K562 (cell line): ENCODE measurements at regions not wholly inside any gene's neighbourhood (a gene's known extent, or its start where the extent isn't known, plus 50 kb on each side); places are given as distances from the start of the nearest gene placed in this dataset.

Source experiments
- ATAC-seq: fragments of 200-7000 bp; cut with Tn5 transposase; 3 replicates; pipeline ENCODE4 v1.9.1; 2020; ENCODE audit warnings: moderate library complexity
- BruUV-seq: library from RNA; stranded (reverse); fragments of 400-500 nt; replicated peaks from 2 replicates; lab custom pipeline; 2021; lab: Mats Ljungman, UMichigan
- CTCF ChIA-PET: fragments of 300-600 bp; formaldehyde crosslinking; extraction: SDS; loops from one replicate; lab custom pipeline; 2021; ENCODE audit warnings: low intra/inter-chr PET ratio; lab: Yijun Ruan, JAX
- POLR2A ChIA-PET: fragments of 300-600, 350-650 bp; sonication (Branson Sonifier 250); formaldehyde crosslinking; extraction: SDS; loops from one replicate; lab custom pipeline; 2021; ENCODE audit warnings: antibody characterized with exemption, inconsistent platforms; lab: Yijun Ruan, JAX
- DNase-seq, 4 experiments: peaks; one replicate each; pipeline versions ENCODE4 v3.0.0 to v3.0.0-alpha.2; 2011 to 2018; ENCODE audit warnings: low spot score in 3 of 4, mixed read lengths in 3 of 4; ENCODE audit errors: extremely low read depth in 1 of 4
- FAIRE-seq: peaks from 2 replicates; lab custom pipeline; 2011; peaks lifted over from hg19 to GRCh38; lab: Jason Lieb, UNC
- H2AFZ ChIP-seq: 2 replicates; pipeline ENCODE4 v1.6.0; 2011; ENCODE audit warnings: low read depth, low read length, control low read depth, inconsistent platforms
- H3K27ac ChIP-seq: fragments of 200-600 bp; 3 replicates; pipeline ENCODE4 v1.8.0; 2011; ENCODE audit warnings: low read depth, mild to moderate bottlenecking, control low read depth, inconsistent platforms, low read length, moderate library complexity, mixed read lengths; ENCODE audit errors: extremely low read depth
- H3K27me3 ChIP-seq, 2 experiments: fragments of 300-600 bp in 1 of 2; 2 replicates in 1 of 2; 3 replicates in 1 of 2; pipeline versions ENCODE4 v1.6.0 to v1.8.0; 2011; ENCODE audit warnings: inconsistent platforms in 2 of 2, low read length in 2 of 2, mild to moderate bottlenecking in 1 of 2, mixed read lengths in 1 of 2, moderate library complexity in 1 of 2; ENCODE audit not compliant: control insufficient read depth in 2 of 2, insufficient read depth in 2 of 2
- H3K36me3 ChIP-seq: fragments of 300-600 bp; 3 replicates; pipeline ENCODE4 v1.8.0; 2011; ENCODE audit warnings: mild to moderate bottlenecking, low read length, inconsistent platforms; ENCODE audit not compliant: control insufficient read depth, insufficient read depth
- H3K4me1 ChIP-seq, 2 experiments: fragments of 200-600 bp in 1 of 2; replicated peaks in 1 of 2; 2 replicates in 1 of 2; 3 replicates in 1 of 2; pipeline versions ENCODE4 v1.5.1 to v1.8.0; 2011; ENCODE audit warnings: inconsistent platforms in 2 of 2, low read length in 2 of 2, mild to moderate bottlenecking in 1 of 2, mixed read lengths in 1 of 2, moderate library complexity in 1 of 2; ENCODE audit not compliant: control insufficient read depth in 2 of 2, insufficient read depth in 2 of 2
- H3K4me2 ChIP-seq: 2 replicates; pipeline ENCODE4 v1.6.1; 2011; ENCODE audit warnings: low read length, control low read depth, inconsistent platforms, mixed read lengths; ENCODE audit not compliant: insufficient read depth
- H3K4me3 ChIP-seq: fragments of 200-600 bp; sonication (generic), shearing (Covaris generic); 2 replicates; pipeline ENCODE4 v1.5.1; 2016; ENCODE audit warnings: control low read depth, inconsistent platforms
- H3K79me2 ChIP-seq: fragments of 200-600 bp; 3 replicates; pipeline ENCODE4 v1.8.0; 2011; ENCODE audit warnings: low read length, inconsistent platforms; ENCODE audit not compliant: control insufficient read depth, insufficient read depth
- H3K9ac ChIP-seq, 2 experiments: 2 replicates each; pipeline versions ENCODE4 v1.6.0 to v1.6.1; 2011; ENCODE audit warnings: low read depth in 2 of 2, low read length in 2 of 2, control low read depth in 1 of 2, inconsistent platforms in 1 of 2, mild to moderate bottlenecking in 1 of 2, mixed read lengths in 1 of 2; ENCODE audit not compliant: insufficient read depth in 1 of 2
- H3K9me1 ChIP-seq: one replicate; pipeline ENCODE4 v1.6.0; 2011; ENCODE audit warnings: inconsistent platforms, mild to moderate bottlenecking, low read length, moderate library complexity; ENCODE audit not compliant: control insufficient read depth, insufficient read depth
- H3K9me3 ChIP-seq: replicated peaks from 2 replicates; pipeline ENCODE4 v1.5.1; 2011; ENCODE audit warnings: low read depth, low read length, inconsistent platforms; ENCODE audit not compliant: control insufficient read depth, insufficient read depth
- H4K20me1 ChIP-seq: replicated peaks from 2 replicates; pipeline ENCODE4 v1.6.1; 2011; ENCODE audit warnings: low read length, inconsistent platforms, mixed read lengths; ENCODE audit not compliant: control insufficient read depth, insufficient read depth
- ELF4 ChIP-seq: fragments of 450-650 bp; formaldehyde crosslinking; IDR thresholded peaks from 2 replicates; pipeline ENCODE4 v1.4.0; 2022; ENCODE audit warnings: missing genetic modification characterization
- KLF10 ChIP-seq: fragments of 250-450 bp; sonication (Bioruptor Pico); IDR thresholded peaks from 2 replicates; pipeline ENCODE4 v1.6.1; 2021; ENCODE audit warnings: matching md5 sums
- LEF1 ChIP-seq: fragments of 450-650 bp; IDR thresholded peaks from 2 replicates; pipeline ENCODE4 v1.6.1; 2016; ENCODE audit warnings: mild to moderate bottlenecking
- MAFF ChIP-seq: IDR thresholded peaks from 2 replicates; pipeline ENCODE4 v1.6.1; 2012; ENCODE audit warnings: low read length, improper control_type of control experiment
- NELFE ChIP-seq: IDR thresholded peaks from 2 replicates; pipeline ENCODE4 v1.6.1; 2011; ENCODE audit warnings: mild to moderate bottlenecking; ENCODE audit not compliant: insufficient read depth, insufficient read length
- ZNF212 ChIP-seq: fragments of 450-650 bp; formaldehyde crosslinking; IDR thresholded peaks from 2 replicates; pipeline ENCODE4 v1.4.0; 2020; ENCODE audit warnings: mild to moderate bottlenecking
- WGBS: fragments of 100-300 bp; shearing (Covaris generic); methylation state at CpG from one replicate; pipeline ENCODE4 v1.1.6; 2016; ENCODE audit warnings: low coverage, mixed read lengths; ENCODE audit not compliant: insufficient coverage; ENCODE audit errors: missing lambda C conversion rate; 5-methylcytosine and 5-hydroxymethylcytosine counted together
- in situ Hi-C: fragments of 300-500 bp; cut with MboI; formaldehyde crosslinking; loops from 4 replicates; pipeline ENCODE4 v1.15.0; 2018; ENCODE audit warnings: inconsistent platforms, mixed read lengths
- intact Hi-C: fragments of 100-400 bp; cut with micrococcal nuclease; formaldehyde crosslinking; loops from 2 replicates; pipeline ENCODE4 v1.14.2; 2022
- TF ChIP-seq, protein P1 (sequence below): fragments of 150-350 bp; IDR thresholded peaks from 2 replicates; pipeline ENCODE4 v1.6.1; 2014; ENCODE audit warnings: low read depth, mild to moderate bottlenecking, low read length, borderline replicate concordance
- TF ChIP-seq, protein P2 (sequence below): sonication (generic); formaldehyde crosslinking; IDR thresholded peaks from 2 replicates; pipeline ENCODE4 v1.8.0; 2022; ENCODE audit warnings: mild to moderate bottlenecking, missing genetic modification reagents
- TF ChIP-seq, protein P3 (sequence below), 2 experiments: fragments of 450-650 bp in 1 of 2; sonication (generic) in 1 of 2; formaldehyde crosslinking in 1 of 2; IDR thresholded peaks in 1 of 2; conservative IDR thresholded peaks in 1 of 2; 2 replicates each; pipeline versions ENCODE4 v1.6.1 to v1.8.1; 2016 to 2023; ENCODE audit warnings: mild to moderate bottlenecking in 2 of 2, moderate library complexity in 2 of 2, inconsistent platforms in 1 of 2, missing genetic modification reagents in 1 of 2
- TF ChIP-seq, protein P4 (sequence below): sonication (generic); formaldehyde crosslinking; IDR thresholded peaks from 2 replicates; pipeline ENCODE4 v1.4.0; 2020; ENCODE audit warnings: mild to moderate bottlenecking, missing genetic modification reagents
- TF ChIP-seq, protein P5 (sequence below), 2 experiments: fragments of 450-650 bp; conservative IDR thresholded peaks; 2 replicates each; pipeline ENCODE4 v1.6.1; 2017; ENCODE audit warnings: mild to moderate bottlenecking in 2 of 2, moderate library complexity in 2 of 2

GRCh38 chrX:9158611-9159010, 124.7 kb upstream of the FAM9B start (continued):
- TF ChIP-seq, protein P1, sequence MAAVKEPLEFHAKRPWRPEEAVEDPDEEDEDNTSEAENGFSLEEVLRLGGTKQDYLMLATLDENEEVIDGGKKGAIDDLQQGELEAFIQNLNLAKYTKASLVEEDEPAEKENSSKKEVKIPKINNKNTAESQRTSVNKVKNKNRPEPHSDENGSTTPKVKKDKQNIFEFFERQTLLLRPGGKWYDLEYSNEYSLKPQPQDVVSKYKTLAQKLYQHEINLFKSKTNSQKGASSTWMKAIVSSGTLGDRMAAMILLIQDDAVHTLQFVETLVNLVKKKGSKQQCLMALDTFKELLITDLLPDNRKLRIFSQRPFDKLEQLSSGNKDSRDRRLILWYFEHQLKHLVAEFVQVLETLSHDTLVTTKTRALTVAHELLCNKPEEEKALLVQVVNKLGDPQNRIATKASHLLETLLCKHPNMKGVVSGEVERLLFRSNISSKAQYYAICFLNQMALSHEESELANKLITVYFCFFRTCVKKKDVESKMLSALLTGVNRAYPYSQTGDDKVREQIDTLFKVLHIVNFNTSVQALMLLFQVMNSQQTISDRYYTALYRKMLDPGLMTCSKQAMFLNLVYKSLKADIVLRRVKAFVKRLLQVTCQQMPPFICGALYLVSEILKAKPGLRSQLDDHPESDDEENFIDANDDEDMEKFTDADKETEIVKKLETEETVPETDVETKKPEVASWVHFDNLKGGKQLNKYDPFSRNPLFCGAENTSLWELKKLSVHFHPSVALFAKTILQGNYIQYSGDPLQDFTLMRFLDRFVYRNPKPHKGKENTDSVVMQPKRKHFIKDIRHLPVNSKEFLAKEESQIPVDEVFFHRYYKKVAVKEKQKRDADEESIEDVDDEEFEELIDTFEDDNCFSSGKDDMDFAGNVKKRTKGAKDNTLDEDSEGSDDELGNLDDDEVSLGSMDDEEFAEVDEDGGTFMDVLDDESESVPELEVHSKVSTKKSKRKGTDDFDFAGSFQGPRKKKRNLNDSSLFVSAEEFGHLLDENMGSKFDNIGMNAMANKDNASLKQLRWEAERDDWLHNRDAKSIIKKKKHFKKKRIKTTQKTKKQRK: no peak

DNA sequence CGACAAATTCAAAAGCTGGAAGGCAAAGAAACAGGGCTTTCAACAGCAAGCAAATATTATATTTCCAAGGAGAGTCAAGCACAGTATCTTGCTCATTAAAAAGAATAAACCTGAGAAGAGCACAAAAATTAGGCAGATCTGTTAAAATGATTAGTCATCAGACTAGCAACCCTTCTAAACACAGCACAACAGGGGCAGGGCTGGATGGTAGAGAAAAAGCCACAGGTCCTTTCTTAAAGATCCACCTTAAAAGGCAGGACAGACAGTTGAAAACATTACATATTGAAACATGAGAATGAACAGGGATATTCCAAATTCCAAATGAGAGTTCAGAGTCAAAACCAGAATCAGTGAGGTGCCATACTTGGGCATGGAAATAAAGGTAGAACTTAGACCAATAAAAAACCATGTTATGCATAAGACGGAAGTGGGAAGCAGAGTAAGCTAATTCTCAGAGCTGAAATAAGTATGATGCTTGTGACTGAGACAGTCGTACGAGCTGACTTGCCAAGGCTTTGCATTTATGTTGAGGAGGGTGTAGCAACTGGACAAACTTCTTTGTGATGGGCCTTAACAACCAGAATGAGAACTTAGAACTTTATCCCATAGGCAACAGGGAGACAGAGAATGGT, 126.9 kb upstream of the FAM9B start:
- DNase-seq (no peak), FAIRE-seq (no peak), ATAC-seq (no peak)
- Histone ChIP-seq H3K9me1 (no peaks in the 10 kb centered on the region), H3K27me3 (no peaks in the 10 kb centered on the region; a peak in 1 of 5 replicates), H3K36me3 (no peaks in the 10 kb centered on the region), H3K4me3 (no peak overlapping the region), H3K9ac (no peak overlapping the region), H3K79me2 (no peaks in the 10 kb centered on the region), H4K20me1 (no peaks in the 10 kb centered on the region), H3K4me1 (no peaks in the 10 kb centered on the region), H3K27ac (no peak overlapping the region), H3K9me3 (no peaks in the 10 kb centered on the region), H2AFZ (no peak overlapping the region), H3K4me2 (no peak overlapping the region)
- intact Hi-C loops (no loop called here), in situ Hi-C loops (no loop called here)
- 2% methylated on average over 4 of the region's 4 CpGs for WGBS
- no TSS peak for BruUV-seq
- ChIA-PET CTCF (no interaction called here), POLR2A (interaction anchor here (0.6 to 1.0 kb wide), 2 partner anchors 20 to 1379 kb away, joined by 3 read pairs; no protein-coding TSS in a partner anchor)
- TF ChIP-seq ZNF212 (CRISPR knock-in tag) (no peak), NELFE (no peak), LEF1 (no peak), MAFF (no peak), ELF4 (CRISPR knock-in tag) (no peak), KLF10 (CRISPR knock-in tag) (no peak)
- TF ChIP-seq, protein P2, sequence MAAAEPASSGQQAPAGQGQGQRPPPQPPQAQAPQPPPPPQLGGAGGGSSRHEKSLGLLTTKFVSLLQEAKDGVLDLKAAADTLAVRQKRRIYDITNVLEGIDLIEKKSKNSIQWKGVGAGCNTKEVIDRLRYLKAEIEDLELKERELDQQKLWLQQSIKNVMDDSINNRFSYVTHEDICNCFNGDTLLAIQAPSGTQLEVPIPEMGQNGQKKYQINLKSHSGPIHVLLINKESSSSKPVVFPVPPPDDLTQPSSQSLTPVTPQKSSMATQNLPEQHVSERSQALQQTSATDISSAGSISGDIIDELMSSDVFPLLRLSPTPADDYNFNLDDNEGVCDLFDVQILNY (CRISPR knock-in tag): no peak
- TF ChIP-seq, protein P3, sequence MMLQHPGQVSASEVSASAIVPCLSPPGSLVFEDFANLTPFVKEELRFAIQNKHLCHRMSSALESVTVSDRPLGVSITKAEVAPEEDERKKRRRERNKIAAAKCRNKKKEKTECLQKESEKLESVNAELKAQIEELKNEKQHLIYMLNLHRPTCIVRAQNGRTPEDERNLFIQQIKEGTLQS (IDR thresholded peaks at IDR 0.05): no peak
- TF ChIP-seq, protein P3 (CRISPR knock-in tag; conservative IDR thresholded peaks at IDR 0.05): no peak
- TF ChIP-seq, protein P4, sequence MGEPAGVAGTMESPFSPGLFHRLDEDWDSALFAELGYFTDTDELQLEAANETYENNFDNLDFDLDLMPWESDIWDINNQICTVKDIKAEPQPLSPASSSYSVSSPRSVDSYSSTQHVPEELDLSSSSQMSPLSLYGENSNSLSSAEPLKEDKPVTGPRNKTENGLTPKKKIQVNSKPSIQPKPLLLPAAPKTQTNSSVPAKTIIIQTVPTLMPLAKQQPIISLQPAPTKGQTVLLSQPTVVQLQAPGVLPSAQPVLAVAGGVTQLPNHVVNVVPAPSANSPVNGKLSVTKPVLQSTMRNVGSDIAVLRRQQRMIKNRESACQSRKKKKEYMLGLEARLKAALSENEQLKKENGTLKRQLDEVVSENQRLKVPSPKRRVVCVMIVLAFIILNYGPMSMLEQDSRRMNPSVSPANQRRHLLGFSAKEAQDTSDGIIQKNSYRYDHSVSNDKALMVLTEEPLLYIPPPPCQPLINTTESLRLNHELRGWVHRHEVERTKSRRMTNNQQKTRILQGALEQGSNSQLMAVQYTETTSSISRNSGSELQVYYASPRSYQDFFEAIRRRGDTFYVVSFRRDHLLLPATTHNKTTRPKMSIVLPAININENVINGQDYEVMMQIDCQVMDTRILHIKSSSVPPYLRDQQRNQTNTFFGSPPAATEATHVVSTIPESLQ (CRISPR knock-in tag): no peak
- TF ChIP-seq, protein P5, sequence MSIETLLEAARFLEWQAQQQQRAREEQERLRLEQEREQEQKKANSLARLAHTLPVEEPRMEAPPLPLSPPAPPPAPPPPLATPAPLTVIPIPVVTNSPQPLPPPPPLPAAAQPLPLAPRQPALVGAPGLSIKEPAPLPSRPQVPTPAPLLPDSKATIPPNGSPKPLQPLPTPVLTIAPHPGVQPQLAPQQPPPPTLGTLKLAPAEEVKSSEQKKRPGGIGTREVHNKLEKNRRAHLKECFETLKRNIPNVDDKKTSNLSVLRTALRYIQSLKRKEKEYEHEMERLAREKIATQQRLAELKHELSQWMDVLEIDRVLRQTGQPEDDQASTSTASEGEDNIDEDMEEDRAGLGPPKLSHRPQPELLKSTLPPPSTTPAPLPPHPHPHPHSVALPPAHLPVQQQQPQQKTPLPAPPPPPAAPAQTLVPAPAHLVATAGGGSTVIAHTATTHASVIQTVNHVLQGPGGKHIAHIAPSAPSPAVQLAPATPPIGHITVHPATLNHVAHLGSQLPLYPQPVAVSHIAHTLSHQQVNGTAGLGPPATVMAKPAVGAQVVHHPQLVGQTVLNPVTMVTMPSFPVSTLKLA (conservative IDR thresholded peaks at IDR 0.05): no peak
